H1 (cell line): ENCODE measurements at regions not wholly inside any gene's neighbourhood (a gene's known extent, or its start where the extent isn't known, plus 50 kb on each side); places are given as distances from the start of the nearest gene placed in this dataset.

Experiments
- ATF3 ChIP-seq: IDR thresholded peaks from 2 replicates; pipeline ENCODE4 v1.6.1; 2011; ENCODE audit warnings: low read depth, mild to moderate bottlenecking, low read length; ENCODE audit not compliant: insufficient read depth
- CHD7 ChIP-seq: fragments of 300-600 bp; sonication (generic); IDR thresholded peaks from 2 replicates; pipeline ENCODE4 v1.7.1; 2012; ENCODE audit warnings: low read length, moderate library complexity, mild to moderate bottlenecking, inconsistent platforms; ENCODE audit not compliant: insufficient replicate concordance
- E2F6 ChIP-seq: IDR thresholded peaks from 2 replicates; pipeline ENCODE4 v1.6.1; 2012; ENCODE audit warnings: inconsistent platforms

- no peak for TF ChIP-seq CHD7
- TF ChIP-seq ATF3: no peak
- no peak for TF ChIP-seq E2F6
These were observed 282.8 kb upstream of the NECTIN3 start (continued) for GRCh38 chr3:110788794-110789193.
